ENCODE measurements at regions not wholly inside any gene's neighbourhood (a gene's known extent, or its start where the extent isn't known, plus 50 kb on each side); places are given as distances from the start of the nearest gene placed in this dataset.

DNA sequence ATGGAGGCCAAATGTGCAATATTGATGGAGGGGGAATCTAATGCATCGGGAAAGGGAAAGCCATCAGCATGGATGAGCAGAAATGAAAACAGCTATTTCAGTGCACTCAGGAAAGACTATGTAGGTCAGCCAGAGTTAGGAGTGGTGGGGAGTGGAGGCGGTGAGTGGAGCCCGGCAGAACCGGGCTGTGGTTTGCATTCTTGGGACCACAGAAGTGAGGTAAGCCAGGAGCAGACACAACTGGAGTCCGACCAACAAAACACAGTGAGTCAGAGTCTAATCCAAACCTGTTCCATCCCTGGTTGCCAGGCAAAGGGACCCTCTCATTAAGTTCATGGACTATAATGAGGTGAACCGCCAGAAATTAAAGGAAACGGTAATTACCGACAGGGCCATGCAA lies 61.1 kb upstream of the RAB12 start:
- no peak for TF ChIP-seq POLR2AphosphoS5 (IDR thresholded peaks at IDR 0.05; ENCODE audit: low read depth, low read length)
- TF ChIP-seq, protein P1, sequence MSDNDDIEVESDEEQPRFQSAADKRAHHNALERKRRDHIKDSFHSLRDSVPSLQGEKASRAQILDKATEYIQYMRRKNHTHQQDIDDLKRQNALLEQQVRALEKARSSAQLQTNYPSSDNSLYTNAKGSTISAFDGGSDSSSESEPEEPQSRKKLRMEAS (IDR thresholded peaks at IDR 0.05): no peak
